GM12865 (cell line): ENCODE measurements at regions not wholly inside any gene's neighbourhood (a gene's known extent, or its start where the extent isn't known, plus 50 kb on each side); places are given as distances from the start of the nearest gene placed in this dataset.

Experiments used
- DNase-seq: peaks from one replicate; pipeline ENCODE4 v3.0.0; 2010; ENCODE audit warnings: low read depth
- H3K4me3 ChIP-seq: 2 replicates; pipeline ENCODE4 v1.5.1; 2011; ENCODE audit warnings: mild to moderate bottlenecking, low read depth, low read length, control low read depth
- CTCF ChIP-seq: IDR thresholded peaks from 2 replicates; pipeline ENCODE4 v1.5.1; 2011; ENCODE audit warnings: low read length, control low read depth, low read depth, inconsistent platforms; ENCODE audit not compliant: insufficient read depth; ENCODE audit errors: missing control alignments

- TF ChIP-seq CTCF, result no peak
- no peak overlapping the region for H3K4me3 ChIP-seq
- DNase-seq, result no peak
Measured at GRCh38 chr21:24628046-24628445, 979.2 kb downstream of the MRPL39 start.

GRCh38 chr21:24617819-24618218, 989.5 kb downstream of the MRPL39 start:
- no peak overlapping the region for H3K4me3 ChIP-seq
- DNase-seq, result no peak
- TF ChIP-seq CTCF, result no peak

- peak; percentile 6 for TF ChIP-seq CTCF
- no peak overlapping the region for H3K4me3 ChIP-seq
- DNase-seq, result peak; percentile 5
Measured at GRCh38 chr21:24594082-24594481, 1013.2 kb downstream of the MRPL39 start.

- TF ChIP-seq CTCF, result no peak
- DNase-seq, result no peak
Measured at GRCh38 chr21:24590261-24590660, 1017.0 kb downstream of the MRPL39 start.

GRCh38 chr21:24583473-24583872, 1023.8 kb downstream of the MRPL39 start:
- DNase-seq, result no peak
- TF ChIP-seq CTCF, result no peak
- H3K4me3 ChIP-seq, result no peak overlapping the region

More at GRCh38 chr21:24590261-24590660, 1017.0 kb downstream of the MRPL39 start:
- no peak overlapping the region for H3K4me3 ChIP-seq

- no peak for DNase-seq
- TF ChIP-seq CTCF, result no peak
- no peak overlapping the region for H3K4me3 ChIP-seq
Measured at GRCh38 chr21:24577301-24577700, 1030.0 kb downstream of the MRPL39 start.

- DNase-seq, result no peak
- TF ChIP-seq CTCF, result no peak
- no peak overlapping the region for H3K4me3 ChIP-seq
Measured at GRCh38 chr21:24561291-24561690, 1046.0 kb downstream of the MRPL39 start.
